Calu3 (cell line): ENCODE measurements at regions not wholly inside any gene's neighbourhood (a gene's known extent, or its start where the extent isn't known, plus 50 kb on each side); places are given as distances from the start of the nearest gene placed in this dataset.

ENCODE experiments used
- BruUV-seq: library from RNA; stranded (reverse); fragments of 400-500 nt; replicated peaks from 2 replicates; lab custom pipeline; 2021; lab: Mats Ljungman, UMichigan
- CTCF ChIA-PET: fragments of 300-600 bp; sonication (Branson Sonifier 250); formaldehyde crosslinking; loops from one replicate; lab custom pipeline; 2022; ENCODE audit warnings: antibody characterized with exemption; lab: Charles Lee
- DNase-seq: peaks from one replicate; pipeline ENCODE4 v3.0.0; 2022
- H3K27ac Mint-ChIP-seq: one replicate; pipeline ENCODE4 v1.8.0; 2022; ENCODE audit warnings: mixed read lengths; ENCODE audit not compliant: unreplicated experiment
- H3K27me3 Mint-ChIP-seq: one replicate; pipeline ENCODE4 v1.8.0; 2022; ENCODE audit warnings: mixed read lengths; ENCODE audit not compliant: unreplicated experiment
- H3K36me3 Mint-ChIP-seq: one replicate; pipeline ENCODE4 v1.8.0; 2022; ENCODE audit warnings: mild to moderate bottlenecking, moderate library complexity, mixed read lengths; ENCODE audit not compliant: insufficient read depth, unreplicated experiment
- H3K4me1 Mint-ChIP-seq: one replicate; pipeline ENCODE4 v1.8.0; 2022; ENCODE audit warnings: mild to moderate bottlenecking, low read depth, mixed read lengths; ENCODE audit not compliant: unreplicated experiment
- H3K4me3 Mint-ChIP-seq: one replicate; pipeline ENCODE4 v1.8.0; 2022; ENCODE audit warnings: mild to moderate bottlenecking, low read depth, moderate library complexity, mixed read lengths; ENCODE audit not compliant: unreplicated experiment
- H3K9me3 Mint-ChIP-seq: one replicate; pipeline ENCODE4 v1.8.0; 2022; ENCODE audit warnings: low read depth, mixed read lengths; ENCODE audit not compliant: unreplicated experiment
- intact Hi-C: fragments of 100-400 bp; cut with micrococcal nuclease; formaldehyde crosslinking; loops from one replicate; pipeline ENCODE4 v1.10.0; 2022; ENCODE audit not compliant: unreplicated experiment
- TF ChIP-seq, protein P1 (sequence below): fragments of 200-600 bp; IDR thresholded peaks from one replicate; pipeline ENCODE4 v1.8.0; 2022; ENCODE audit warnings: antibody characterized with exemption; ENCODE audit not compliant: unreplicated experiment

DNA sequence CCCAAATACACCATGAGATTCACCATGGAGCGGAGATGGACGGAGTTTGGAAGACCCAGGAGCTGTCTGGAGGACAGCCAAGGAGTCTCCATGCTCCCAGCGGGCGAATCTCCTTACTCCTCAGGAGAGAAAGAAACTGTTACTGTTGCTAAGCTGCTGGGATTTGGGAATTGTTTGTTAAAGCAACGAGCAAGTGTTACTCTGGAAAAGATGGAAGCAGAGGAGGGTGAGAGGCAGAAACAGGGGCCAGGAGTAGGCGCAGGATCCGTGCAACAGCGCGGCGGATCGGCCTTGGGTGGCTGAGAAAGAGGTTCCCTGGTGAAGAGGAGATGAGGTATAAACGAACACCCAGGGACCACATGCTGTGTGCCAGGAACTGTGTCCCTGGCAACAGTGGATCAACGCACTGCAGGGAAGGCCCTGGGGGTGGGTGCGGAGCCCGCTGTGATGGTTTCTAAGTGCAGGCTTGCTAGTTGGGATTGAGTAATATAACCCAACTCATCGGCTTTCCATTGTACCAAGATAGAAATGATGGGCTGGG lies 1436.4 kb downstream of the BRD1 start:
- TF ChIP-seq, protein P1, sequence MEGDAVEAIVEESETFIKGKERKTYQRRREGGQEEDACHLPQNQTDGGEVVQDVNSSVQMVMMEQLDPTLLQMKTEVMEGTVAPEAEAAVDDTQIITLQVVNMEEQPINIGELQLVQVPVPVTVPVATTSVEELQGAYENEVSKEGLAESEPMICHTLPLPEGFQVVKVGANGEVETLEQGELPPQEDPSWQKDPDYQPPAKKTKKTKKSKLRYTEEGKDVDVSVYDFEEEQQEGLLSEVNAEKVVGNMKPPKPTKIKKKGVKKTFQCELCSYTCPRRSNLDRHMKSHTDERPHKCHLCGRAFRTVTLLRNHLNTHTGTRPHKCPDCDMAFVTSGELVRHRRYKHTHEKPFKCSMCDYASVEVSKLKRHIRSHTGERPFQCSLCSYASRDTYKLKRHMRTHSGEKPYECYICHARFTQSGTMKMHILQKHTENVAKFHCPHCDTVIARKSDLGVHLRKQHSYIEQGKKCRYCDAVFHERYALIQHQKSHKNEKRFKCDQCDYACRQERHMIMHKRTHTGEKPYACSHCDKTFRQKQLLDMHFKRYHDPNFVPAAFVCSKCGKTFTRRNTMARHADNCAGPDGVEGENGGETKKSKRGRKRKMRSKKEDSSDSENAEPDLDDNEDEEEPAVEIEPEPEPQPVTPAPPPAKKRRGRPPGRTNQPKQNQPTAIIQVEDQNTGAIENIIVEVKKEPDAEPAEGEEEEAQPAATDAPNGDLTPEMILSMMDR: no peak
- H3K27ac Mint-ChIP-seq: no peak overlapping the region
- no peak for DNase-seq
- no peaks in the 10 kb centered on the region for H3K4me1 Mint-ChIP-seq
- intact Hi-C loops: no loop called here
- H3K36me3 Mint-ChIP-seq: no peaks in the 10 kb centered on the region
- no peaks in the 10 kb centered on the region for H3K27me3 Mint-ChIP-seq
- H3K9me3 Mint-ChIP-seq: peaks cover 32% of the 10 kb centered on the region
- H3K4me3 Mint-ChIP-seq: no peak overlapping the region
- CTCF ChIA-PET: no interaction called here
- no TSS peak for BruUV-seq

- H3K27ac Mint-ChIP-seq: no peak overlapping the region
- H3K4me3 Mint-ChIP-seq: no peak overlapping the region
- H3K27me3 Mint-ChIP-seq: no peaks in the 10 kb centered on the region
- no TSS peak for BruUV-seq
- H3K9me3 Mint-ChIP-seq: peaks cover 34% of the 10 kb centered on the region
- H3K36me3 Mint-ChIP-seq: no peaks in the 10 kb centered on the region
- TF ChIP-seq, protein P1: no peak
- no peak for DNase-seq
- intact Hi-C loops: no loop called here
- no peaks in the 10 kb centered on the region for H3K4me1 Mint-ChIP-seq
- CTCF ChIA-PET: no interaction called here
Observed at GRCh38 chr22:48389916-48390315, 1437.8 kb downstream of the BRD1 start.

DNA sequence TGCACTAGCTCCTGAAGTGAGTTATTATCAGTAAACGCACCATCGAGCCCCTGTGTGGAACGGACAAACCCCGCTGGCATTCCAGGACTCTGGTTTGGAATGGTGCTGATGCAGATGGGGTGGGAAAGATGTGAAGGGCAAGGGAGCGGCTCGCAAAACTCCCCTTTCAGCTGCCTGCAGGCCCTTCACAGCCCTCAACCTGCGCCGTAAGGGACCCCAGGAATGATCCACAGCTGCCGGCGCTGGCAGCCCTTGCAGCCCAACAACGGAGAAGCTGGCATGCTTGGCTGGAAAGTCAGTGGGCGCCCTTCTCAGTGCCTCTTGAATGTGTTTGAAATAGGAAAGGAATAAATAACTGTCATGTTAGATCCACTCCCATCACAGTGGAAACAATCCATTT lies 1445.5 kb downstream of the BRD1 start:
- no peak overlapping the region for H3K4me3 Mint-ChIP-seq
- CTCF ChIA-PET: no interaction called here
- H3K27ac Mint-ChIP-seq: no peak overlapping the region
- BruUV-seq: no TSS peak
- no peaks in the 10 kb centered on the region for H3K4me1 Mint-ChIP-seq
- TF ChIP-seq, protein P1: no peak
- H3K27me3 Mint-ChIP-seq: no peaks in the 10 kb centered on the region
- no peaks in the 10 kb centered on the region for H3K36me3 Mint-ChIP-seq
- intact Hi-C loops: no loop called here
- H3K9me3 Mint-ChIP-seq: peaks cover 12% of the 10 kb centered on the region
- DNase-seq: no peak

DNA sequence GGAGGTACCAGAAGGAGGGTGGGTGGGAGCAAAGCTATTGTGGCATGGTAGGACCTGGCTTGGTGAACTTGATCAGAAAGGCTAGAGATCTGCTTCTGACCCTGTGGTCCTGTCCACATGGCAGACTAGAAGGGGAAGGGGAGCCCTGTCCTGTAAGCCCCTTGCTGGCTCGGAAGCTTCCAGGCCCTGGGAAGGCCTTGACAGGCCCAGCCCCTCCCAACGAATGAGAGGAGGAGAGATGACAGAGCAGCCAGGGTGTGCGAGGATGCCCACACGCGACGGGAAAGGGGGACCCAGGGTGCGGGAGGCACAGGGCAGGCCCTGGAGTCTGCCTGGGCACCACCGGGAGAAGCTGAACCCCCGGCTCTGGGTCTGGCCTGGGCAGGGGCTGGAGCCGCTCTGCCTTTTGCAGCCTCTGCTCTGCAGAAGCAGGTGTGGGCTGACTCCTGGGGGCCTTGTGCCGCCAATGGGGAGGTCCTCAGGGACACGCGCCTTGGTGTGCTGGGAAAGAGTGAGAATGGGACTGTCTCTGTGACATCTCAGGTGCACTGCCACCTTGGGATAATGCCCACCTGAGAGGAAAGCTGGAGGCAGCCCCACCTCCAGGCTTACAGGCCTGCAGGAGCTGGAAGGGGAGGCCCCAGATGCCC lies 1447.5 kb downstream of the BRD1 start:
- Mint-ChIP-seq H3K4me1 (no peaks in the 10 kb centered on the region), H3K27me3 (no peaks in the 10 kb centered on the region), H3K9me3 (peaks cover 8% of the 10 kb centered on the region), H3K36me3 (no peaks in the 10 kb centered on the region), H3K27ac (no peak overlapping the region), H3K4me3 (no peak overlapping the region)
- no peak for DNase-seq
- CTCF ChIA-PET: no interaction called here
- no TSS peak for BruUV-seq
- intact Hi-C loops: no loop called here
- TF ChIP-seq, protein P1: no peak
